Retinal pigment epithelial cell (primary cell): ENCODE measurements at regions not wholly inside any gene's neighbourhood (a gene's known extent, or its start where the extent isn't known, plus 50 kb on each side); places are given as distances from the start of the nearest gene placed in this dataset.

Experiments used
- DNase-seq: peaks from one replicate; pipeline ENCODE4 v3.0.0-alpha.2; 2010; ENCODE audit warnings: low read depth
- H3K4me3 ChIP-seq: 2 replicates; pipeline ENCODE4 v1.5.1; 2011; ENCODE audit warnings: mild to moderate bottlenecking, low read length, control low read depth, moderate library complexity
- TF ChIP-seq, protein P1 (sequence below): conservative IDR thresholded peaks from 2 replicates; pipeline ENCODE4 v1.5.1; 2011; ENCODE audit warnings: low read depth, low read length, control low read depth, inconsistent platforms

GRCh38 chr20:20783450-20783849 is 71.0 kb upstream of the RALGAPA2 start:
- no peak overlapping the region for H3K4me3 ChIP-seq
- DNase-seq, result no peak
- TF ChIP-seq, protein P1, sequence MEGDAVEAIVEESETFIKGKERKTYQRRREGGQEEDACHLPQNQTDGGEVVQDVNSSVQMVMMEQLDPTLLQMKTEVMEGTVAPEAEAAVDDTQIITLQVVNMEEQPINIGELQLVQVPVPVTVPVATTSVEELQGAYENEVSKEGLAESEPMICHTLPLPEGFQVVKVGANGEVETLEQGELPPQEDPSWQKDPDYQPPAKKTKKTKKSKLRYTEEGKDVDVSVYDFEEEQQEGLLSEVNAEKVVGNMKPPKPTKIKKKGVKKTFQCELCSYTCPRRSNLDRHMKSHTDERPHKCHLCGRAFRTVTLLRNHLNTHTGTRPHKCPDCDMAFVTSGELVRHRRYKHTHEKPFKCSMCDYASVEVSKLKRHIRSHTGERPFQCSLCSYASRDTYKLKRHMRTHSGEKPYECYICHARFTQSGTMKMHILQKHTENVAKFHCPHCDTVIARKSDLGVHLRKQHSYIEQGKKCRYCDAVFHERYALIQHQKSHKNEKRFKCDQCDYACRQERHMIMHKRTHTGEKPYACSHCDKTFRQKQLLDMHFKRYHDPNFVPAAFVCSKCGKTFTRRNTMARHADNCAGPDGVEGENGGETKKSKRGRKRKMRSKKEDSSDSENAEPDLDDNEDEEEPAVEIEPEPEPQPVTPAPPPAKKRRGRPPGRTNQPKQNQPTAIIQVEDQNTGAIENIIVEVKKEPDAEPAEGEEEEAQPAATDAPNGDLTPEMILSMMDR, result no peak

- H3K4me3 ChIP-seq, result no peak overlapping the region
- TF ChIP-seq, protein P1, result no peak
- no peak for DNase-seq
Measured at GRCh38 chr20:20782755-20783154, 70.3 kb upstream of the RALGAPA2 start.

GRCh38 chr20:20782231-20782630 is 69.8 kb upstream of the RALGAPA2 start:
- no peak overlapping the region for H3K4me3 ChIP-seq
- no peak for DNase-seq
- TF ChIP-seq, protein P1, result no peak

GRCh38 chr20:20781029-20781428 is 68.6 kb upstream of the RALGAPA2 start:
- no peak overlapping the region for H3K4me3 ChIP-seq
- TF ChIP-seq, protein P1, result no peak
- DNase-seq, result no peak

DNA sequence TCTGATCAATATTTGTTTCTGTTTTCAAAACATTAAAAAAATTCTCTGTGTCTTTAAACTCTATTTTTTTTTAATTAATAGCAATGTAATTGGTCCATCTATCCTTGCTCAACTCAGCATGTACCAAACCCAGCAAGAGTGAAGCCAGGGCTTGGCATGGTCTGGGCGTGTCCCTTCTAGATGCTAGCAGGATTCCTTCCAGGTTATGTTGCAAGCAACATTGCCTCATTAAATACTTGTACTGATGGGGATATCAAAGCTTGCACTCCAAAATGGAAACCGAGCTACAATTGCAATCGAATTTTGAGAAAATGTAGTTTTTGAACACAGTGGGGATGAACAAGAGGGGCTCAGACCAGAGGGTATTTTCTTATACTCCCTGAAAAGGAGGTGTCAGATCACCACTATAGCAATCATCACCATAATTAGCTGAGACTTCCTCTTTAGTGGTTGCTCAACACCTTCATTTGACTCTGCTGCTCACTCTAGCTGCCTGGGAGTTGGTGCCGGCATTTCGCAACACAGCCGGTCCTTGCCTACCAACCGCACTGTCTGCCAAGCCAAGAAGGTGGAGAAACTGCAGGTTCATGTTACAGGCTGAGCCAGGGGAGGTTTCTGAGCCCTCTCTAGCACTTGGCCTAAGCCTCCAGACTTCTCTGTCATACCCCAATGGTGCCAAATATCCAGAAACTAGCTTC is 67.8 kb upstream of the RALGAPA2 start:
- no peak for DNase-seq
- no peak overlapping the region for H3K4me3 ChIP-seq
- TF ChIP-seq, protein P1, result no peak

GRCh38 chr20:20778676-20779075 is 66.2 kb upstream of the RALGAPA2 start:
- TF ChIP-seq, protein P1, result no peak
- no peak for DNase-seq
- no peak overlapping the region for H3K4me3 ChIP-seq

GRCh38 chr20:20772497-20773085 is 60.1 kb upstream of the RALGAPA2 start:
- DNase-seq, result no peak
- TF ChIP-seq, protein P1, result no peak
- no peak overlapping the region for H3K4me3 ChIP-seq
